T-helper 2 cell treated with Interferon-gamma antibody and Interleukin-4, amounts not matched to agents 100 ng/mL and 5 ng/mL, for 36 hours (primary cell): ENCODE measurements at regions not wholly inside any gene's neighbourhood (a gene's known extent, or its start where the extent isn't known, plus 50 kb on each side); places are given as distances from the start of the nearest gene placed in this dataset.

ENCODE experiments used
- intact Hi-C: fragments of 100-400 bp; cut with micrococcal nuclease; formaldehyde crosslinking; loops from one replicate; pipeline ENCODE4 v1.15.1; 2023

DNA sequence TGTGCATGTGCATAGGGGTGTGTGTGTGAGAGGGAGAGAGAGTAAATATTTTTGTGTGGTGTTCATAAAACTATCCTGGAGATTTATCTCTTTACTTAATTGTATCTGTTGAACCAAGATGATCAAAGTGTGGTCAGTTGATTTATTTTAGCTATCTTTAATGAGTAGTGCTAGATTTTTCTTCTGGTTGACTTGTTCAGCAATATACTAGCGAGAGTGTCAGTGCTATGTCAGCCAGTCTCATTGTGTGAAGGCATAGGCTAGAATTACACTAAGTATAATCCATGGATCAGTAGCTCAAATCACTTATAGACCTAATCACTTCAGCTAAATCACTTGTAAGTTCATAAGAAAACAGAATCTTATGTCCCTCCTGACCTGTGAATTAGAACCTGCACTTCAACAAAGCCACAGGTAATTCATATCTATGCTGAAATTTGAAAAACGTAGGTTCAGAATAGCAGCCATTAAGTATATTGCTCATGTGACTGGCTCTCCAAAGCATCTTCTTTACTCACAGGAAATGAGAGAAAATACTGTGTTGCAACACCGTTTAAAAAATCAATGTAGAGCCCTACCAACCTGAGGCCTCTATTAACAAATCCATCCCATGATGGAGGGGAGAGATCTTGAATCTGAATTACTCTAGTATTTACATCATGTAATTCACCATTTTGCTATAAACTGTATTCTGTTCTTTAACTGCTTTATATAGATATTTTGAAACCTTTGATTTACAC, 203.1 kb upstream of the ACTBL2 start:
- intact Hi-C loops, result no loop called here

DNA sequence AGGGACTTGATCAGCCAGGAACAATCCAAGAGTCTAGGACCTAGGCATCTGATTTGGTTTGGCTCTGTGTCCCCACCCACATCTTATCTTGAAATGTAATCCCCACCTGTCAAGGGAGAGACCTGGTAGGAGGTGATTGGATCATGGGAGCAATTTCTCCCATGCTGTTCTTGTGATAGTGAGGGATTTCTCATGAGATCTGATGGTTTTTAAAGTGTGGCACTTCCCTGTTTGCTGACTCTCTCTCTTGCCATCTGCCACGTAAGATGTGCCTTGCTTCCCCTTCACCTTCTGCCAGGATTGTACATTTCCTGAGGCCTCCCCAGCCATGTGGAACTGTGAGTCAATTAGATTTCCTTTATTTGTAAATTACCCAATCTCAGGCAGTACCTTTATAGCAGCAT, 201.7 kb upstream of the ACTBL2 start:
- intact Hi-C loops, result no loop called here

DNA sequence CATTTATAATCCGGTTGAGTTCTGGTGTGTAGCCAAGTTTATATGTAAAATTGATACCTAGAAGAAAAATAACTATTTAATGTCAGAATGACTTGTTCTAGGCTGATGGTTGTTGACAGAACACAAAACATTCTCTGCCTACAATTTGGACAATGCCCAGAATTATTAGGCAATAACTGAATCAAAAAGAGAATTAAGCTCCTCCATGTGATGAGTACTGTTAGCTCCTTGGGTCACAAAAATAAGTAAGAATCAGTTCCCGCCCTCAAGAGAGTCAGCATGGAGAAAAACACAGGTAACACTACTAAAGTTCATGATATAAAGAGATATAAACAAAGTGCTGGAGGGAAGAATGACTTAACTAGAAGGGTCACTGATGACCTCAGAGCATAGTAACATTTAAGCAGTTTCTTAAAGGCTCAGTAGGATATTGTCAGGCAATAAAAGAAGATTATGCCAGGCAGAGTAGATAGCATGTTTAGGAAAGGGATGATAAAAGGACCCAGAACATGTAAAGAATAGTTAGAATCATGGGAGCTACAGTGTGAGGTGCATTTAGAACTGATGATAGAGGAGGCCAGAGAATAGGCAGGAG, 200.5 kb upstream of the ACTBL2 start:
- intact Hi-C loops, result no loop called here

DNA sequence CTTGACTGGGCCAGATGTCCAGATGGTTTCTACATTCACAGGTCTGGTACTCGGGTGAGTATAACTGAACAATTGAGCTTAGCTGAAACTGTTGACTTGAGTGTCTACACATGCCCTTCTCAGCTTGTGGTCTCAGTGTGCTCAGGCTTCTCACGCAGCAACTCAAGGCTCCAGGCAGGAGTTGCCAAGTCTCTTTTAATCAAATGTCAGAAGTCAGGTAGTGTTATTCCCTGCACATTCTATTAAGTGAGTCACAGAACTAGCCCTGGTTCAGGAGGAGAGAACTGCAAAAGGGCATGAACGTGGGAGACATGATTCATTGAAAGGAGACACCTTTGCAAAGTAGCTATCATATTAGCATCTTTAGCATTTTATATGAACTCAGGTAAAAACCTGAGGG, 199.3 kb upstream of the ACTBL2 start:
- intact Hi-C loops, result no loop called here

- intact Hi-C loops, result no loop called here
Observed at GRCh38 chr5:57680686-57681085, 198.1 kb upstream of the ACTBL2 start.

- intact Hi-C loops, result no loop called here
Observed at GRCh38 chr5:57677235-57677634, 194.6 kb upstream of the ACTBL2 start.

- intact Hi-C loops, result no loop called here
Observed at GRCh38 chr5:57676222-57677098, 193.8 kb upstream of the ACTBL2 start.

GRCh38 chr5:57675236-57675635, 192.6 kb upstream of the ACTBL2 start:
- intact Hi-C loops, result no loop called here

GRCh38 chr5:57671371-57671770, 188.8 kb upstream of the ACTBL2 start:
- intact Hi-C loops, result no loop called here

DNA sequence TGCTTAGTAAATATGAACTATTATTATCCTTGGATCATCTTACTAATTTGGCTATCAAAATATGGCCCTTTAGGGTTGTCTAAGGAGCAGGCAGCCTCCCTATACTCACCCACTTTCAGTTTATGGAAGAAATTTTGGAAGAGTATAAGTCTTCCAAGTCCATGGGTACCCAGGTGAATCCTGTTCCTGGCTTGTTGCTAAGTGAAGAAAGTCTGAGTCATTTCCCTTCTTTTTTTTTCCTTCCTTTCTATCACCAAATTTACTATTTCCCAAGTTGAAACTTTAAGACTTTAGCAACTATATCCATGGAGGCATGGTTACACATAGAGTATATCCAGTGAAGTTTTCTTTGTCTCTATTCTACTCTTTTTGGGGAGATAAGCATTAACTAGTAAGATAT, 184.0 kb upstream of the ACTBL2 start:
- intact Hi-C loops, result no loop called here

- intact Hi-C loops, result no loop called here
Observed at GRCh38 chr5:57665146-57665936, 182.7 kb upstream of the ACTBL2 start.

- intact Hi-C loops, result no loop called here
Observed at GRCh38 chr5:57664700-57665099, 182.1 kb upstream of the ACTBL2 start.

GRCh38 chr5:57663466-57663865, 180.9 kb upstream of the ACTBL2 start:
- intact Hi-C loops, result no loop called here

- intact Hi-C loops, result no loop called here
Observed at GRCh38 chr5:57662991-57663390, 180.4 kb upstream of the ACTBL2 start.

DNA sequence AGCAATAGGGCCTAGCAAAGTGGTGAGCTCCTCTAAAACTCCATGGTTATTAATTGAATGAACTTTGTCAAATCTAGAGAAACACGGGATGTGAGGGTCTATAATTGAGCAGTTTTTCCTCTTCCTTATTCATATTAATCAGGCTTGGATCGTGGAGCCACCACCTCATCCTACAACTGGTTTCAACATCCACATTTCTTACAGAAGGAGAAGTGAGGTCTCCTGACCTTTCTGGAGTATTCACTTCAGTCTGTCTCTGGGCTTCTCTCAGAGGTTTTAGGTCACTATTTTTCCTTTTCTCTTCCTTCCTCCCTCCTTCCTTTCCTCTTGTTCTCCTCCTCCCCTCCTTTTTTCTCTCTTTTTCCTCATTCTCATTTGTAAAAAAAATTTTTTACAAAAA, 177.3 kb upstream of the ACTBL2 start:
- intact Hi-C loops, result no loop called here

GRCh38 chr5:57658018-57658417, 175.4 kb upstream of the ACTBL2 start:
- intact Hi-C loops, result no loop called here

DNA sequence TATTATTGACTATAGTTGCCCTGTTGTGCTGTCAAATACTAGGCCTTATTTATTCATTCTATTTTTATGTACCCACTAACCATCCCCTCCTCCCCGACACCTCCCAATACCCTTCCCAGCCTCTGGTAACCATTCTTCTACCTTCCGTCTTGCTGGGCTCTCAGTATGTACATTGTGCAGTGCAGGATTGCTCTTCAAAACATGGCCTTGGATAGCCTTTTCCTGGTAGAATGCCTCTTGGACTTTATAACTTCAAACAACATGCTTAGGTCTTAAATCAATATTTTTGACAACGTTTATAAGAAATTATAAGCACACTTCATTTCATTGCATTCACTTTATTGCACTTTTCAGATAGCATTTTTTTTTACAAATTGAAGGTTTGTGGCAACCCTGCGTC, 172.6 kb upstream of the ACTBL2 start:
- intact Hi-C loops, result no loop called here

DNA sequence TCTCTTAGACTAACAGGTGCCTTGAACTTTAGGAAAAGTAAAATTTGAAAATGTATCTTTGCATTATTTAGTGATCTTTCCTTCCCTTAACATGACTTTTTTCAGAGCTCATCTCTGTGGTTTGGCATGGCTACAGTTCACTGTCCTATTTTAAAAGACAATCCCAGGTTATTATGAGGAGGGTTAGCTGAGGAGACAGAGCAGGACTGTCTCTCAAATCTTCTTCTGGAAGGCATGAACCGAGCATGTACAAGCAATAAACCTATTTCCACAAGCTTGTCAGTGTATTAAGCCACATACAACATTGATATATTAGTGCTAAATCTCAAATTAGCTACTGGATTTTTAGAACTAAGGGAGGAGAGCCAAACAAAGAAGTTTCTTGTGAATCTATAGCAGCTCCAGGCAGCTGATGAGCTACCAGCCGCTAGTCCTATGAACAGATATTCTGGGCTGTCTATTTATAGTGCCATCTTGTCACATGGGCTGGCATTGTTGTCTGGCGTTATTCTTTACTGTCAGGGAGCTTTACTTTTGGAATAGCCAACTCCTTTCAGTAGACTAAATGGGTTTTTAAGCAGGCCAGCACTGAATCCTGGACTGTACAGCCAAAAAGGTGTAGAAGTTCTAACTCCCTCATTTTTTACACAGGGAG, 171.2 kb upstream of the ACTBL2 start:
- intact Hi-C loops, result no loop called here

DNA sequence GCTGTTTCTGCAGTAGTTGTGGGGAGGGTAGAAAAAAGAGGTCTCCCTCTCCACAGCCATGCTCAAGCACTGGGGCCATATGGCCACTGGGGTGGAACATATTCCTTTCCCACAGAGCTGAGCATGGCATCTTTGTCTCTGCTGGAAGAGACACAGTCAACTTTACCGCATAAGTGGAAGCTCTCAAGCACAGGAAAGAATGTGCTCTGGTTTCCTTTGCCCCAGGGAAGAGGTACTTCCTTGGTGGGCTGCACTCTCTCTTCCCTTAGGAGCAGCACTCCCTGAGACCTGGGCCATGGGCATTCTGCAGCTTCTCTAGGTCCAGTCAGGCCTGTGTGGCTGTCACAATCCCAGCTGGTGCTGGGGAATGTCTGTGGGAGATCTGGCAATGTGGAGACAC, 168.5 kb upstream of the ACTBL2 start:
- intact Hi-C loops, result no loop called here

GRCh38 chr5:57650360-57651069, 167.9 kb upstream of the ACTBL2 start:
- intact Hi-C loops, result loop anchor here (1.0 kb wide), 1 partner anchor 812 kb away; no protein-coding TSS in a partner anchor
